ENCODE measurements at regions not wholly inside any gene's neighbourhood (a gene's known extent, or its start where the extent isn't known, plus 50 kb on each side); places are given as distances from the start of the nearest gene placed in this dataset.

GRCh38 chr20:55782912-55783253, 222.4 kb downstream of the CBLN4 start:
- no peak for DNase-seq

- no peak for DNase-seq
These were observed 223.0 kb downstream of the CBLN4 start for GRCh38 chr20:55782224-55782911.

- DNase-seq: no peak
These were observed 226.5 kb downstream of the CBLN4 start for GRCh38 chr20:55778796-55779195.

- no peak for DNase-seq
These were observed 227.7 kb downstream of the CBLN4 start for GRCh38 chr20:55777641-55778040.

- no peak for DNase-seq
These were observed 229.1 kb downstream of the CBLN4 start for GRCh38 chr20:55776176-55776575.

- no peak for DNase-seq
These were observed 230.7 kb downstream of the CBLN4 start for GRCh38 chr20:55774628-55775027.

GRCh38 chr20:55761797-55762196, 243.5 kb downstream of the CBLN4 start:
- DNase-seq: no peak

- DNase-seq: no peak
These were observed 244.2 kb downstream of the CBLN4 start for GRCh38 chr20:55761100-55761499.

GRCh38 chr20:55760586-55760985, 244.7 kb downstream of the CBLN4 start:
- no peak for DNase-seq

GRCh38 chr20:55755861-55756260, 249.5 kb downstream of the CBLN4 start:
- DNase-seq: no peak

- DNase-seq: no peak
These were observed 249.9 kb downstream of the CBLN4 start for GRCh38 chr20:55755411-55755810.

GRCh38 chr20:55746723-55747122, 258.6 kb downstream of the CBLN4 start:
- DNase-seq: no peak

GRCh38 chr20:55745840-55746239, 259.5 kb downstream of the CBLN4 start:
- DNase-seq: no peak

GRCh38 chr20:55744896-55745295, 260.4 kb downstream of the CBLN4 start:
- no peak for DNase-seq

GRCh38 chr20:55741801-55742200, 263.5 kb downstream of the CBLN4 start:
- DNase-seq: no peak

- no peak for DNase-seq
These were observed 265.2 kb downstream of the CBLN4 start for GRCh38 chr20:55740076-55740475.

GRCh38 chr20:55730321-55730720, 275.0 kb downstream of the CBLN4 start:
- DNase-seq: no peak

- DNase-seq: no peak
These were observed 290.6 kb downstream of the CBLN4 start for GRCh38 chr20:55714736-55715135.

- DNase-seq: no peak
These were observed 291.2 kb downstream of the CBLN4 start for GRCh38 chr20:55714082-55714481.

GRCh38 chr20:55704458-55704857, 300.9 kb downstream of the CBLN4 start:
- DNase-seq: no peak

- peak; percentile 32 for DNase-seq
These were observed 303.9 kb downstream of the CBLN4 start for GRCh38 chr20:55701467-55701866.

GRCh38 chr20:55696520-55696919, 308.8 kb downstream of the CBLN4 start:
- no peak for DNase-seq

GRCh38 chr20:55693641-55694040, 311.7 kb downstream of the CBLN4 start:
- DNase-seq: no peak

GRCh38 chr20:55685841-55686240, 319.5 kb downstream of the CBLN4 start:
- no peak for DNase-seq

GRCh38 chr20:55685425-55685824, 319.9 kb downstream of the CBLN4 start:
- DNase-seq: no peak

- no peak for DNase-seq
These were observed 320.7 kb downstream of the CBLN4 start for GRCh38 chr20:55684578-55684977.
